ENCODE measurements at regions not wholly inside any gene's neighbourhood (a gene's known extent, or its start where the extent isn't known, plus 50 kb on each side); places are given as distances from the start of the nearest gene placed in this dataset.
"Not testable (repeated sequence)": the region's sequence is repeated elsewhere in the genome, so short reads cannot be mapped to it uniquely, and the experiment has no call there.

DNA sequence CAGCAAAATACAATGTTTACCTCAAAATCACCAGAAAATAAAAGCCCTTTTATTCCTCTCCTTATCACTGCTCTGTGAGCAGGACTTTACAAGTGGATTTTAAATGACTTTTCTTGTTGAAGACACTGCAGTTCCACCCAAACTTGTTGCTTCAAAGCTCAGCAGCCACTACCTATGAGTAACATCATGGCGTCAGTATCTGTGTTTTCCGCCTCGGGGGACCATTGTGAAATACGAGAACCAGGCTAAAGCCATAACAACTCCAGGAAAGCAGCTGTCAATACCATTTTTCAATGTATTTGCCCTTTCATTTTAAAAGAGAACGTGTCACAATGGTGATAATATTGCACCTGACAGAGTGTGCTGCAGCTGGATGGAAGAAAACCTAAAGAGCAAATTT is 284.0 kb upstream of the RNF32 start:
- Histone ChIP-seq H3K9me3 (ENCODE audit: low read length) (no peaks in the 10 kb centered on the region), H3K4me3 (ENCODE audit: low read length) (no peak overlapping the region), H3K4me1 (ENCODE audit: insufficient read depth, low read length) (no peaks in the 10 kb centered on the region), H3K27me3 (ENCODE audit: insufficient read depth, low read length) (no peaks in the 10 kb centered on the region), H2AFZ (ENCODE audit: low read depth, low read length) (no peak overlapping the region), H3K36me3 (ENCODE audit: insufficient read depth, low read length) (no peaks in the 10 kb centered on the region)

DNA sequence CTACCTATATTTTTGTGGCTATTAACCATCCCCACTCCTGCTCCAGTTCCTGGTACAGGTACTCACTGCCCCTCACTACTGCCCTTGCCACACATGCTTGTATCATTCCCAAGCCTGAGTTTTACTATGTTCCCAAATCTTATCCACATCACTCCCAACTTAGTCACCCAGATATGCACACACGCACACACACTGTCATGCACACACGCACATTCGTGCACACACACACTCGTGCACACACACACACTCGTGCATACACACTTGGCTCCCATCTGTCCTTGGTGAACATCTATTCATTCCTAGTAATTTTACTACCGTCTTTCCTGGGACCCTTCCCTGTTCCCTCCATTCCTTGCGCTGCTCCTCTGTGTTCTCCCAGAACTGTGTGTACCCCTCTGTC is 287.2 kb upstream of the RNF32 start:
- no peaks in the 10 kb centered on the region for H3K9me3 ChIP-seq (ENCODE audit: low read length)
- no peaks in the 10 kb centered on the region for H3K27me3 ChIP-seq (ENCODE audit: insufficient read depth, low read length)
- H2AFZ ChIP-seq (ENCODE audit: low read depth, low read length) = no peak overlapping the region
- H3K4me3 ChIP-seq (ENCODE audit: low read length) = no peak overlapping the region
- no peaks in the 10 kb centered on the region for H3K36me3 ChIP-seq (ENCODE audit: insufficient read depth, low read length)
- H3K4me1 ChIP-seq (ENCODE audit: insufficient read depth, low read length) = no peaks in the 10 kb centered on the region

DNA sequence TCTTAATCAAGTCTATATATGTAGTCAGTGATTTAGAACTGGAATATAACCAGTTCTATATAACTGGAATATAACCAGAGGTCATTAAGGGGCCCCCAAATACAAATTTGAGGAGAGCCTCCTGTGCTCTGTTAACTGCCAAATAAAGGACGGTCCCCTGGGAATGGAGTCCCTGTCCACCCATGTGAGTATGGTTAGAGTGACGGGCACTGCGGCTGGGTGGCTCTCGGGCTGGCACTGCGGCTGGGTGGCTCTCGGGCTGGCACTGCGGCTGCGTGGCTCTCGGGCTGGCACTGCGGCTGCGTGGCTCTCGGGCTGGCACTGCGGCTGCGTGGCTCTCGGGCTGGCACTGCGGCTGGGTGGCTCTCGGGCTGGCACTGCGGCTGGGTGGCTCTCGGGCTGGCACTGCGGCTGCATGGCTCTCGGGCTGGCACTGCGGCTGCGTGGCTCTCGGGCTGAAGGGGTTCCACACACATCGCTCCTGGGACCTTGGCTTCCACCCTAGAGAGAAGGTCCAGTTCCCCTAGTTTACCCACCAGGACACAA is 292.8 kb upstream of the RNF32 start:
- H3K36me3 ChIP-seq (ENCODE audit: insufficient read depth, low read length); H3K27me3 ChIP-seq (ENCODE audit: insufficient read depth, low read length); H3K4me3 ChIP-seq (ENCODE audit: low read length); H2AFZ ChIP-seq (ENCODE audit: low read depth, low read length); H3K4me1 ChIP-seq (ENCODE audit: insufficient read depth, low read length); H3K9me3 ChIP-seq (ENCODE audit: low read length): not testable (repeated sequence)

DNA sequence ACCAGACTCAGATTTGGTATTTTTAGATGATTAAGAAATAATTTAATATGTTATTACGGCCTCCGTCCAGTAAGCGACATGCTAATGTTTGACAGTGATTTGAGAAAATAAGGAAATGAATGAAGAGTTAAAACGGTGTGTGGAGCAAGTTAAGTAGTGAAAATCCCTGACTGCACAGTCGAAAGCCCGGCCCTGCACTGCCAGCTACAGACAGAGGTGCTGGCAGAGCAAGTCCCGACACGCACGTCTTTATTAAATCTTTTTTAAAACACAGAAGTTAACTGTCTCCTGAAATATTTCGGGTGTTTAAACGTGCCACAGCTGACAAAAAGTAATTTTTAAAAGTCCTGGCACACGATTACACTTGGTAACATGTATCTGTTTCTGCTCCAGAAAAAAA is 293.4 kb upstream of the RNF32 start:
- no peaks in the 10 kb centered on the region for H3K36me3 ChIP-seq (ENCODE audit: insufficient read depth, low read length)
- H3K4me1 ChIP-seq (ENCODE audit: insufficient read depth, low read length) = no peaks in the 10 kb centered on the region
- peaks cover 2% of the 10 kb centered on the region for H3K9me3 ChIP-seq (ENCODE audit: low read length)
- no peak overlapping the region for H2AFZ ChIP-seq (ENCODE audit: low read depth, low read length)
- H3K4me3 ChIP-seq (ENCODE audit: low read length) = no peak overlapping the region
- H3K27me3 ChIP-seq (ENCODE audit: insufficient read depth, low read length) = no peaks in the 10 kb centered on the region

DNA sequence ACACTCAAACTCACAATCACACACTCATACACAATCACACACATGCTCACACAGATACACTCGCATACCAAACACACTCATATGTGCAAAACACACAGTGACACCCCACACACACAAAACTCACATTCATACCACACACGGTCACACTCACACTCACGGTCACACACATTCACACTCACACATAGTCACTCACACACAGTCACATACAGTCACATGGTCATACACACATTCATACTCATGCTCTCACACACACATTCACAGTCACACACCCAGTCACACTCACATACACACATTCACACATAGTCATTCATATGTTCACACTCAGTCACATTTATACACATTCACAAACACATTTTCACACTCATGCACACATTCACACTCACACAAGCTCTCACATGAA is 296.0 kb upstream of the RNF32 start:
- H3K36me3 ChIP-seq (ENCODE audit: insufficient read depth, low read length) = no peaks in the 10 kb centered on the region
- H3K4me1 ChIP-seq (ENCODE audit: insufficient read depth, low read length) = no peaks in the 10 kb centered on the region
- H3K4me3 ChIP-seq (ENCODE audit: low read length) = no peak overlapping the region
- no peak overlapping the region for H2AFZ ChIP-seq (ENCODE audit: low read depth, low read length)
- peaks cover 2% of the 10 kb centered on the region for H3K9me3 ChIP-seq (ENCODE audit: low read length)
- no peaks in the 10 kb centered on the region for H3K27me3 ChIP-seq (ENCODE audit: insufficient read depth, low read length)

DNA sequence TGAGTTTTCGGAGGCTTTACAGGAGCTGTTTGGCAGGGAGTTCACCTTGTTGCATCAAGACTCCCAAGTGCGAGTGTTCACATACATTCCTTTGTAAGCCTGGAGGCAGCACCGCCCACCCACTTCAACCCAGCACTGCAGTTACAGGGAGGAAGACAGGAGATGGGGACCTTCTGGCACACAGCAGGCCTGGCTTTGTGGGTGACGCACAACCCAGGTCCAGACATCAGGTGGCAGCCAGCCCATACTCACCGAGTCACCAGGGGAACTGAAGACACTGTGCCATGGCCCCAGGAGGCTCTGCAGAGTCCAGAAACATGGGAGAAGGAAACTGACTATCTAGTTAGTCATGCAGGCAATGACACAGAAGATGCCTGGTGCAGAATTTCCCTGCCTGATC is 305.9 kb upstream of the RNF32 start:
- H3K4me1 ChIP-seq (ENCODE audit: insufficient read depth, low read length) = no peaks in the 10 kb centered on the region
- H2AFZ ChIP-seq (ENCODE audit: low read depth, low read length) = no peak overlapping the region
- peaks cover 2% of the 10 kb centered on the region for H3K27me3 ChIP-seq (ENCODE audit: insufficient read depth, low read length)
- no peak overlapping the region for H3K4me3 ChIP-seq (ENCODE audit: low read length)
- no peaks in the 10 kb centered on the region for H3K36me3 ChIP-seq (ENCODE audit: insufficient read depth, low read length)
- no peaks in the 10 kb centered on the region for H3K9me3 ChIP-seq (ENCODE audit: low read length)

DNA sequence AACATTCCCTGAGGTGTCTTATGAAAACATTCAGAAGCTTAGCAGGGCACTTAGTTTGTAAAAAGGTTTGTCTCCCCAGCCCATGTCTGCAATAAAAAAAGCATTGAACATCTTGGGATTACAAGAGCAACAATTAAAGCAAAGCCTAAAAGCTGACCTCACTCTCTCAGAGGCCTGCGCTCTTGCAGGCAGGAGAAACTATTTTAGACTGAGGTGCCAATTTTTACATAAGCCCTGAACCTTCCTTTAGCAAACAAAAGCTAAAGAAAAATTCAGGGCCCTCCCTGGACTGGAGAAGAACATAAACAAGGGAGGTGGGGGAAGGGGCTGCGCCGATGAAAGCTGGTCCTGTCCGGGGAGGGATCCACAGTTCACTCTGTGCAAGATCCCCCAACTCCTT is 312.7 kb upstream of the RNF32 start:
- no peaks in the 10 kb centered on the region for H3K4me1 ChIP-seq (ENCODE audit: insufficient read depth, low read length)
- no peaks in the 10 kb centered on the region for H3K36me3 ChIP-seq (ENCODE audit: insufficient read depth, low read length)
- H3K27me3 ChIP-seq (ENCODE audit: insufficient read depth, low read length) = no peaks in the 10 kb centered on the region
- H2AFZ ChIP-seq (ENCODE audit: low read depth, low read length) = no peak overlapping the region
- no peak overlapping the region for H3K4me3 ChIP-seq (ENCODE audit: low read length)
- H3K9me3 ChIP-seq (ENCODE audit: low read length) = no peaks in the 10 kb centered on the region

DNA sequence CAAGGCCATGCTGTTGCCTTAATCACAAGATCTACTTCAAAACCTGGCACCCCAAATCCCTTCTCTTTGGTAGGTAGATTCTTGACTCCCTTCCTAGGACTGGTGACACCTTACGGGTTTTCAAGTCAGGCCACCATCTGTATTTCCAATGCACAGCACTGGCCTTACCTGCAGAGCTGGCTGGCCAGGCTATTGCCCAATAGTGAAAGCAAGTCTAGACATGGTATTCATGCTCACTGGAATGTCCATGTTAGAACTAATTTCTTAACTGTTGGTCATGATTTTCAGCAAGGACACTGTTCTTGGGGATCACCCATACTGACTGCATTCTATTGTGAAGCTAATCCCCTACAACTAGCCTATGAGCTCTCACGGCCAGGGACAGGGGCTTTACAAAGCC is 313.1 kb upstream of the RNF32 start:
- Histone ChIP-seq H3K4me3 (ENCODE audit: low read length) (no peak overlapping the region), H3K27me3 (ENCODE audit: insufficient read depth, low read length) (no peaks in the 10 kb centered on the region), H3K36me3 (ENCODE audit: insufficient read depth, low read length) (no peaks in the 10 kb centered on the region), H3K9me3 (ENCODE audit: low read length) (no peaks in the 10 kb centered on the region), H2AFZ (ENCODE audit: low read depth, low read length) (no peak overlapping the region), H3K4me1 (ENCODE audit: insufficient read depth, low read length) (no peaks in the 10 kb centered on the region)

DNA sequence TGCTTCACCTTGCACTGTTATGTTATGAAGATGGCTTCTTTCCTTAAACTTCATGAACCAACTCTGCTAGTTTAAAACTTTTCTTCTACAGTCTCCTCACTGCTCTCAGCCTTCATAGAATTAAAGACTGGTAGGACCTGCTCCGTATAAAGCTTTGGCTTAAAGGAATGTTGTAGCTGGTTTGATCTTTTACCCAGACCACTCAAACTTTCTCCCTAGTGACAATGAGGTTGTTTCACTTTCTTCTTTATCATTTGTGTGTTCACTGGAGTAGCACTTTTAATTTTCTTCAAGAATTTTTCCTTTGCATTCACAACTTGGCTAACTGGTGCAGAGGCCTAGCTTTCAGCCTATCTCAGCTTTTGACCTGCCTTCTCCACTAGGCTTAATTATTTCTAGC is 316.4 kb upstream of the RNF32 start:
- Histone ChIP-seq H3K36me3 (ENCODE audit: insufficient read depth, low read length) (no peaks in the 10 kb centered on the region), H3K27me3 (ENCODE audit: insufficient read depth, low read length) (peaks cover 2% of the 10 kb centered on the region), H3K9me3 (ENCODE audit: low read length) (no peaks in the 10 kb centered on the region)

DNA sequence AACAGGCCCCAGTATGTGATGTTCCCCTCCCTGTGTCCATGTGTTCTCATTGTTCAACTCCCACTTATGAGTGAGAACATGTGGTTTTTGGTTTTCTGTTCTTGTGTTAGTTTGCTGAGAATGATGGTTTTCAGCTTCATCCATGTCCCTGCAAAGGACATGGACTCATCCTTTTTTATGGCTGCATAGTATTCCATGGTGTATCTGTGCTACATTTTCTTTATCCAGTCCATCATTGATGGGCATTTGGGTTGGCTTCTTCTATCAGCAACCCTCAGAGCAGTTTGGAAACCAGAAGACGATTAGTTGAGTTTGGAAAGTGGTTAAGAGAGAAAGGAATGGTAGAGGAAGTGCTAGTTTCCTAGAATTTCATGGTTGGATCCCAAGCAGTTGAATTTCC is 319.1 kb upstream of the RNF32 start:
- H2AFZ ChIP-seq (ENCODE audit: low read depth, low read length); H3K4me1 ChIP-seq (ENCODE audit: insufficient read depth, low read length); H3K27me3 ChIP-seq (ENCODE audit: insufficient read depth, low read length); H3K36me3 ChIP-seq (ENCODE audit: insufficient read depth, low read length); H3K9me3 ChIP-seq (ENCODE audit: low read length); H3K4me3 ChIP-seq (ENCODE audit: low read length): not testable (repeated sequence)

More for the DNA sequence above, 316.4 kb upstream of the RNF32 start:
- H3K4me3 ChIP-seq (ENCODE audit: low read length) = no peak overlapping the region
- no peak overlapping the region for H2AFZ ChIP-seq (ENCODE audit: low read depth, low read length)
- H3K4me1 ChIP-seq (ENCODE audit: insufficient read depth, low read length) = no peaks in the 10 kb centered on the region

DNA sequence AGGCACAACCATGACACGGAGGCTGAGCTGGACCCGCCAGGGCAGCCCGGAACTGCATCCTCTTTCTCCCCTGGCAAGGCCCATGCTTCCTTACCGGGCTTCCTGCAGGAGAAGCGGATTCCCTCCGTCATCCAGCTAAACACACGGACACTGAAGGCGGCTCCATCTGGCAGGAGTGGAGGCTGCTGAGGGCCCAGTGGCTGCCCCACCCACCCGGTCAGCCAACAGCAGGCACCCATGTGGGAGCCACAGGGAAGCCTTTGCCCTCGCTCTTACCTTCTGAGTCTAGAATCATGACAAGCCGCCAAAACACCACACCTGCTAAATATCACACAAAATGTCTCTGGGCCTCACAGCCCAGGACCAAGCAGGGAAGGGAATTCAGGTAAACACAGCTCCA is 321.6 kb upstream of the RNF32 start:
- Histone ChIP-seq H3K9me3 (ENCODE audit: low read length) (no peaks in the 10 kb centered on the region), H2AFZ (ENCODE audit: low read depth, low read length) (no peak overlapping the region), H3K4me1 (ENCODE audit: insufficient read depth, low read length) (no peaks in the 10 kb centered on the region), H3K27me3 (ENCODE audit: insufficient read depth, low read length) (peaks cover 3% of the 10 kb centered on the region), H3K36me3 (ENCODE audit: insufficient read depth, low read length) (no peaks in the 10 kb centered on the region), H3K4me3 (ENCODE audit: low read length) (no peak overlapping the region)

DNA sequence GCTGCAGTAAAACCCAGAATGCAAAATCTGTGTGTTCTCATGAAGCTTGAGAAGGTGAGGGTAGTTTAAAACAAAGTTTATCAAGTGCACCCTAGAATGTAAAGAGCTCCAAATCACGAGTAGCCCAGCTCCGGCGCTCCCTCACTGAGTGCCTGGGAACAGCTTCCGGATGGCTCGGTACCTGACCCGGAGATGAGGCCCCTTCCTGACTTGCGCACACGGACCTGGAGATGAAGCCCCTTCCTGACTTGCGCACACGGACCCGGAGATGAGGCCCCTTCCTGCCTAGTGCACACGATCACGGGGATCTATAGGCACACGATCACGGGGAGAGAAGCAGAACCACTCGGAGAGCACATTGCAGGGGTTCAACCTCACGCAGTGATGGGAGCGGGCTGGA is 322.1 kb upstream of the RNF32 start:
- Histone ChIP-seq H3K4me1 (ENCODE audit: insufficient read depth, low read length) (no peaks in the 10 kb centered on the region), H3K36me3 (ENCODE audit: insufficient read depth, low read length) (no peaks in the 10 kb centered on the region), H3K9me3 (ENCODE audit: low read length) (no peaks in the 10 kb centered on the region), H2AFZ (ENCODE audit: low read depth, low read length) (no peak overlapping the region), H3K4me3 (ENCODE audit: low read length) (no peak overlapping the region), H3K27me3 (ENCODE audit: insufficient read depth, low read length) (peaks cover 3% of the 10 kb centered on the region)

DNA sequence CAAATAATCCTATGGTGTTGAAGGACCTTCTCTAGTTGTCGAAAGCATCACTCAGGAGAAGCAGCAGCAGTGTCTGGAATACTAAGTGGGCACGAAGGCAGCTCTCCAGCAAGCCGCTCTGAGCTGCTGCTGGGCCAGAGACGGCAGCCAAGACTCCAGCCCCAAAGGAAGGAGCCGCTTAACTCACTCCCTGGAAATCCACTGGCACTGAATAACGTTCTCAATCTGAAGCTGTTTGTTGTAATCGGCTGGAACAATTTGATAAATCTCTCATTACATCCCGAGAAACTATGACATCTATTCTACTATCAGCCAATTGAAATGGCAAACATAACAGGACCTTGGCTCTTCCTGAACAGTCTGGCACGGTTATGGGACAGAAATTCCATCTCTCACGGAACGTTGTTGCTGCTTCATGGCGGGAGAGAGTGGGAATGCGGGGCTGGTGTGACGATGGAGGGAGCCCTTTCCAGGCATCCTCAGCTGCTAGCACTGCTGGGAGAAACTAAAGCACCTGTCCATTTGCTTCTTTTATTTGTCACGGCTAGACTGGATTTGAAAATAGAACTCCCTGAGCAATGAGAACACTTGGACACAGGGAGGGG is 331.5 kb upstream of the RNF32 start:
- H3K4me3 ChIP-seq (ENCODE audit: low read length) = no peak overlapping the region
- H3K9me3 ChIP-seq (ENCODE audit: low read length) = no peaks in the 10 kb centered on the region
- no peak overlapping the region for H2AFZ ChIP-seq (ENCODE audit: low read depth, low read length)
- H3K4me1 ChIP-seq (ENCODE audit: insufficient read depth, low read length) = no peaks in the 10 kb centered on the region
- H3K27me3 ChIP-seq (ENCODE audit: insufficient read depth, low read length) = peaks cover 8% of the 10 kb centered on the region
- no peaks in the 10 kb centered on the region for H3K36me3 ChIP-seq (ENCODE audit: insufficient read depth, low read length)

DNA sequence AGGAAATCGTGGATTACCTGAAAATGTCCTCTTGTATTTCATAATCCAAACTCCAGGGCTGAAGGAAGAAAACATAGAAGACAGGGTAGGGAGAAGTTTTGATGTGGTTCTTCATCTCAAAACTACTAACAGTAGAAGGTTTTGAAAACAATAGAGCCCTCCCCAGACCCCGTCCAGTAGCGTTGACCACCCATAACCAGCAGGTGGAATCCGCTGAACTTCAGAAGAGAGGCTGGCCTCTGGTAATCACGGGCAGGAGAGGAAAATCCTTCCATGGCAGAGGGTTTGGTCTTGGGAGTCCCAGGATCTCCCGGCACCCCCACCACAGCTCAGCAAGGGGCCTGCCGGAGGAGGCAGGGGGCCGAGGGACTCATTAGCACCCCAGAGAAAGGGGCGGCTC is 333.4 kb upstream of the RNF32 start:
- Histone ChIP-seq H3K4me3 (ENCODE audit: low read length) (no peak overlapping the region), H3K9me3 (ENCODE audit: low read length) (no peaks in the 10 kb centered on the region), H3K36me3 (ENCODE audit: insufficient read depth, low read length) (no peaks in the 10 kb centered on the region), H3K4me1 (ENCODE audit: insufficient read depth, low read length) (no peaks in the 10 kb centered on the region), H2AFZ (ENCODE audit: low read depth, low read length) (no peak overlapping the region), H3K27me3 (ENCODE audit: insufficient read depth, low read length) (peaks cover 8% of the 10 kb centered on the region)
